IMR-90 (cell line): ENCODE measurements at regions not wholly inside any gene's neighbourhood (a gene's known extent, or its start where the extent isn't known, plus 50 kb on each side); places are given as distances from the start of the nearest gene placed in this dataset.

Source experiments
- ATAC-seq: fragments of 200-7000 bp; cut with Tn5 transposase; 2 replicates; pipeline ENCODE4 v1.9.1; 2020; ENCODE audit warnings: low read depth, mild to moderate bottlenecking, moderate library complexity
- BruUV-seq: library from RNA; stranded (reverse); fragments of 400-500 nt; replicated peaks from 2 replicates; lab custom pipeline; 2021; lab: Mats Ljungman, UMichigan
- CTCF ChIA-PET: fragments of 300-600 bp; formaldehyde crosslinking; extraction: SDS; loops from one replicate; lab custom pipeline; 2021; ENCODE audit warnings: antibody characterized with exemption; lab: Yijun Ruan, JAX
- POLR2A ChIA-PET: fragments of 300-600 bp; sonication (Branson Sonifier 250); formaldehyde crosslinking; loops from one replicate; lab custom pipeline; 2022; ENCODE audit warnings: antibody characterized with exemption; ENCODE audit not compliant: unreplicated experiment; lab: Charles Lee
- DNase-seq: peaks from one replicate; pipeline ENCODE4 v3.0.0; 2013
- H2AFZ ChIP-seq: replicated peaks from 2 replicates; pipeline ENCODE3; 2013; ENCODE audit warnings: low read length, mild to moderate bottlenecking; ENCODE audit not compliant: poor library complexity
- H2AK5ac ChIP-seq: 2 replicates; pipeline ENCODE4 v1.6.1; 2013; ENCODE audit warnings: low read depth, low read length, inconsistent platforms
- H2AK9ac ChIP-seq: replicated peaks from 2 replicates; pipeline ENCODE3; 2013; ENCODE audit warnings: mild to moderate bottlenecking, low read depth, low read length, moderate library complexity; ENCODE audit not compliant: poor library complexity
- H2BK120ac ChIP-seq: 2 replicates; pipeline ENCODE4 v1.6.1; 2013; ENCODE audit warnings: low read depth, low read length, inconsistent platforms
- H2BK15ac ChIP-seq: 3 replicates; pipeline ENCODE4 v1.6.1; 2013; ENCODE audit warnings: low read depth, low read length, inconsistent platforms
- H2BK20ac ChIP-seq: 2 replicates; pipeline ENCODE4 v1.6.1; 2013; ENCODE audit warnings: low read depth, mild to moderate bottlenecking, inconsistent platforms, low read length, moderate library complexity
- H2BK5ac ChIP-seq: 2 replicates; pipeline ENCODE4 v1.6.1; 2013; ENCODE audit warnings: mild to moderate bottlenecking, low read depth, low read length, inconsistent platforms; ENCODE audit not compliant: poor library complexity, severe bottlenecking
- H3K14ac ChIP-seq: replicated peaks from 2 replicates; pipeline ENCODE4 v1.6.1; 2013; ENCODE audit warnings: low read depth, low read length, inconsistent platforms
- H3K18ac ChIP-seq: 2 replicates; pipeline ENCODE4 v1.6.1; 2013; ENCODE audit warnings: low read depth, low read length, control low read depth
- H3K23ac ChIP-seq: 2 replicates; pipeline ENCODE4 v1.6.1; 2013; ENCODE audit warnings: low read depth, low read length, inconsistent platforms
- H3K27ac ChIP-seq: 2 replicates; pipeline ENCODE4 v1.5.1; 2013; ENCODE audit warnings: mild to moderate bottlenecking, control low read depth, low read length; ENCODE audit not compliant: insufficient read depth
- H3K27me3 ChIP-seq: 2 replicates; pipeline ENCODE4 v1.6.1; 2013; ENCODE audit warnings: low read length; ENCODE audit not compliant: control insufficient read depth, insufficient read depth
- H3K36me3 ChIP-seq: 2 replicates; pipeline ENCODE4 v1.6.1; 2013; ENCODE audit warnings: low read length, mixed read lengths; ENCODE audit not compliant: control insufficient read depth, insufficient read depth
- H3K4ac ChIP-seq: 2 replicates; pipeline ENCODE4 v1.6.1; 2013; ENCODE audit warnings: low read depth, low read length, inconsistent platforms
- H3K4me1 ChIP-seq: 2 replicates; pipeline ENCODE4 v1.6.1; 2013; ENCODE audit warnings: low read length, mixed read lengths; ENCODE audit not compliant: control insufficient read depth, insufficient read depth
- H3K4me2 ChIP-seq: 2 replicates; pipeline ENCODE4 v1.6.1; 2013; ENCODE audit warnings: low read depth, mild to moderate bottlenecking, control low read depth, low read length, moderate library complexity
- H3K4me3 ChIP-seq: 2 replicates; pipeline ENCODE4 v1.5.1; 2013; ENCODE audit warnings: low read depth, mild to moderate bottlenecking, control low read depth, low read length, moderate library complexity; ENCODE audit not compliant: insufficient read depth
- H3K56ac ChIP-seq: 2 replicates; pipeline ENCODE4 v1.6.1; 2013; ENCODE audit warnings: low read length, inconsistent platforms; ENCODE audit not compliant: insufficient read depth; ENCODE audit errors: extremely low read depth
- H3K79me1 ChIP-seq, 2 experiments: 2 replicates each; pipeline ENCODE4 v1.6.1; 2013; ENCODE audit warnings: low read length in 2 of 2, inconsistent platforms in 1 of 2, low read depth in 1 of 2
- H3K9ac ChIP-seq: 2 replicates; pipeline ENCODE4 v1.6.1; 2013; ENCODE audit warnings: low read depth, low read length, control low read depth
- H3K9me1 ChIP-seq: 2 replicates; pipeline ENCODE4 v1.6.1; 2013; ENCODE audit warnings: low read length, inconsistent platforms; ENCODE audit not compliant: insufficient read depth
- H3K9me3 ChIP-seq: 2 replicates; pipeline ENCODE4 v1.6.1; 2013; ENCODE audit warnings: low read length; ENCODE audit not compliant: control insufficient read depth, insufficient read depth
- H4K20me1 ChIP-seq: 2 replicates; pipeline ENCODE4 v1.6.1; 2013; ENCODE audit warnings: low read length, inconsistent platforms; ENCODE audit not compliant: insufficient read depth
- H4K5ac ChIP-seq: 2 replicates; pipeline ENCODE4 v1.6.1; 2013; ENCODE audit warnings: mild to moderate bottlenecking, low read depth, low read length, control low read depth
- H4K8ac ChIP-seq, 2 experiments: 2 replicates each; pipeline ENCODE4 v1.6.1; 2013; ENCODE audit warnings: low read depth in 2 of 2, low read length in 2 of 2, control low read depth in 1 of 2, inconsistent platforms in 1 of 2
- H4K91ac ChIP-seq: 2 replicates; pipeline ENCODE4 v1.6.1; 2013; ENCODE audit warnings: low read depth, low read length, inconsistent platforms; ENCODE audit not compliant: insufficient read depth
- BHLHE40 ChIP-seq: fragments of 150-350 bp; IDR thresholded peaks from 2 replicates; pipeline ENCODE4 v1.6.1; 2016; ENCODE audit warnings: mild to moderate bottlenecking, low read depth, low read length
- CEBPB ChIP-seq: IDR thresholded peaks from 2 replicates; pipeline ENCODE4 v1.6.1; 2012; ENCODE audit warnings: low read depth, low read length, improper control_type of control experiment
- CHD1 ChIP-seq: IDR thresholded peaks from 2 replicates; pipeline ENCODE4 v1.6.1; 2012; ENCODE audit warnings: low read depth, low read length, improper control_type of control experiment
- CTCF ChIP-seq: conservative IDR thresholded peaks from 2 replicates; pipeline ENCODE4 v1.5.1; 2012; ENCODE audit warnings: mild to moderate bottlenecking, low read depth, low read length, improper control_type of control experiment
- ELK1 ChIP-seq: fragments of 150-350 bp; IDR thresholded peaks from 2 replicates; pipeline ENCODE4 v1.6.1; 2016; ENCODE audit warnings: low read depth, mild to moderate bottlenecking, low read length, moderate library complexity, borderline replicate concordance
- FOS ChIP-seq: fragments of 150-350 bp; IDR thresholded peaks from 2 replicates; pipeline ENCODE4 v1.6.1; 2016; ENCODE audit warnings: low read depth, low read length
- MAFK ChIP-seq: IDR thresholded peaks from 2 replicates; pipeline ENCODE4 v1.6.1; 2012; ENCODE audit warnings: low read depth, low read length, improper control_type of control experiment
- MXI1 ChIP-seq: IDR thresholded peaks from 2 replicates; pipeline ENCODE4 v1.6.1; 2012; ENCODE audit warnings: low read depth, mild to moderate bottlenecking, low read length, moderate library complexity, borderline replicate concordance
- POLR2A ChIP-seq: IDR thresholded peaks from 2 replicates; pipeline ENCODE4 v1.6.1; 2012; ENCODE audit warnings: mild to moderate bottlenecking, low read depth, low read length
- RAD21 ChIP-seq: IDR thresholded peaks from 2 replicates; pipeline ENCODE4 v1.6.1; 2012; ENCODE audit warnings: low read length, improper control_type of control experiment
- RCOR1 ChIP-seq: IDR thresholded peaks from 2 replicates; pipeline ENCODE4 v1.6.1; 2012; ENCODE audit warnings: mild to moderate bottlenecking, low read length, improper control_type of control experiment; ENCODE audit not compliant: insufficient replicate concordance
- RFX5 ChIP-seq: IDR thresholded peaks from 2 replicates; pipeline ENCODE4 v1.8.0; 2012; ENCODE audit warnings: low read depth, mild to moderate bottlenecking, low read length, moderate library complexity
- SMC3 ChIP-seq: fragments of 150-350 bp; IDR thresholded peaks from 2 replicates; pipeline ENCODE4 v1.6.1; 2016; ENCODE audit warnings: low read depth, mild to moderate bottlenecking, antibody characterized with exemption, low read length, moderate library complexity
- WGBS, 2 experiments: methylation state at CpG; one replicate each; pipeline versions ENCODE4 v1.1.5 to v1.1.7; 2013; ENCODE audit warnings: missing lambda C conversion rate in 2 of 2; ENCODE audit not compliant: insufficient read length in 1 of 2; ENCODE audit errors: extremely low coverage in 2 of 2; 5-methylcytosine and 5-hydroxymethylcytosine counted together
- dilution Hi-C: fragments of 300-500 bp; cut with HindIII; formaldehyde crosslinking; loops from one replicate; pipeline ENCODE4 v1.14.3; 2018; ENCODE audit warnings: low sequenced_read_pairs; ENCODE audit not compliant: unreplicated experiment
- in situ Hi-C: fragments of 300-500 bp; cut with MboI; formaldehyde crosslinking; loops from 3 replicates; pipeline ENCODE4 v1.14.3; 2019; ENCODE audit warnings: low sequenced_read_pairs, inconsistent platforms, mixed read lengths
- intact Hi-C: fragments of 100-400 bp; cut with micrococcal nuclease; formaldehyde crosslinking; loops from 2 replicates; pipeline ENCODE4 v1.10.0; 2022

GRCh38 chr2:42910645-42911405 is 118.4 kb upstream of the HAAO start (continued):
- no peak for TF ChIP-seq CHD1

- Histone ChIP-seq H3K9me1 (peaks cover 19% of the 10 kb centered on the region), H3K4ac (peak overlapping the region; percentile 19; the same call in 1 of the 2 replicates), H3K27ac (no peak overlapping the region), H3K14ac (no peak overlapping the region; the same call in 1 of the 2 replicates), H3K4me3 (no peak overlapping the region), H4K5ac (no peak overlapping the region), H2AFZ (no peak overlapping the region), H3K23ac (no peak overlapping the region), H3K27me3 (no peaks in the 10 kb centered on the region), H3K18ac (no peak overlapping the region), H2BK20ac (no peak overlapping the region), H3K9me3 (no peaks in the 10 kb centered on the region), H2BK15ac (peak overlapping the region; percentile 15; the same call in 1 of the 3 replicates), H3K79me1 (no peaks in the 10 kb centered on the region), H2AK5ac (peak overlapping the region; percentile 23; the same call in 1 of the 2 replicates), H3K4me1 (peaks cover 25% of the 10 kb centered on the region), H4K20me1 (no peaks in the 10 kb centered on the region), H2BK120ac (no peak overlapping the region), H2AK9ac (no peak overlapping the region), H3K4me2 (no peak overlapping the region), H4K91ac (no peak overlapping the region), H4K8ac (no peak overlapping the region), H3K36me3 (no peaks in the 10 kb centered on the region), H2BK5ac (no peak overlapping the region), H3K56ac (no peak overlapping the region), H3K9ac (no peak overlapping the region)
- intact Hi-C loops, result no loop called here
- ChIA-PET POLR2A (no interaction called here), CTCF (interaction anchor here (0.6 kb wide), 1 partner anchor 49 kb away, joined by 4 read pairs; no protein-coding TSS in a partner anchor)
- ATAC-seq (no peak), DNase-seq (no peak)
- BruUV-seq, result no TSS peak
- in situ Hi-C loops, result no loop called here
- dilution Hi-C loops, result no loop called here
- 91% methylated on average over 3 of the region's 7 CpGs; no CpG with 5 or more reads in 1 of the 2 experiments for WGBS, 2 experiments
- TF ChIP-seq POLR2A, result no peak
- TF ChIP-seq RAD21, result no peak
- no peak for TF ChIP-seq BHLHE40
- no peak for TF ChIP-seq MXI1
- TF ChIP-seq ELK1, result no peak
- TF ChIP-seq RCOR1, result no peak
- TF ChIP-seq CHD1, result no peak
- TF ChIP-seq CEBPB, result no peak
- no peak for TF ChIP-seq SMC3
- no peak for TF ChIP-seq CTCF
- TF ChIP-seq RFX5, result no peak
- TF ChIP-seq MAFK, result no peak
- no peak for TF ChIP-seq FOS
These were observed 117.6 kb upstream of the HAAO start for GRCh38 chr2:42909966-42910365.
